ENCODE measurements at regions not wholly inside any gene's neighbourhood (a gene's known extent, or its start where the extent isn't known, plus 50 kb on each side); places are given as distances from the start of the nearest gene placed in this dataset.

DNA sequence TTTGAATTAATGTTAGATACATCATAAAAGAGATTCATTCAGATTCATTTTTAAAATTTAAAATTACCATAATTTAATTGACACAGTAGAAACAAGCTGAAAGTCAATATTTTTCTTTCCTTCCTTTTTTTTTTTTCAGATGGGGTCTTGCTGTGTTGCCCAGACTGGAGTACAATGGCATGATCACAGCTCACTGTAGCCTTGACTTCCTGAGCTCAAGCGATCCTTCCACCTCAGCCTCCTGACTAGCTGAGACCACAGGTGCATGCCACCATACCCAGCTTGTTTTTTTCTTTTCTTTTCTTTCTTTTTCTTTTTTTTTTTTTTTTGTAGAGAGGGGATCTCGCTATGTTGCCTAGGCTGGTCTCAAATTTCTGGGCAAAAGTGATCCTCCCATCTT lies 131.6 kb upstream of the TBCA start:
- TF ChIP-seq POLR2AphosphoS5 (IDR thresholded peaks at IDR 0.05; ENCODE audit: low read depth, low read length): no peak
- TF ChIP-seq POLR2A (IDR thresholded peaks at IDR 0.05; ENCODE audit: low read depth, low read length): no peak

All from GM12892 (cell line).